NT2/D1 (cell line): ENCODE measurements at regions not wholly inside any gene's neighbourhood (a gene's known extent, or its start where the extent isn't known, plus 50 kb on each side); places are given as distances from the start of the nearest gene placed in this dataset.

ENCODE experiments used
- SUZ12 ChIP-seq: IDR thresholded peaks from 2 replicates; pipeline ENCODE4 v1.6.1; 2011; ENCODE audit not compliant: insufficient read length, insufficient read depth; ENCODE audit errors: extremely low read depth
- YY1 ChIP-seq: IDR thresholded peaks from 2 replicates; pipeline ENCODE4 v1.6.1; 2011; ENCODE audit not compliant: insufficient read length, insufficient read depth

- TF ChIP-seq SUZ12 (no peak), YY1 (no peak)
These were observed 120.6 kb upstream of the FBXO11 start for GRCh38 chr2:48026865-48027264.
